GM19328 (cell line): ENCODE measurements at regions not wholly inside any gene's neighbourhood (a gene's known extent, or its start where the extent isn't known, plus 50 kb on each side); places are given as distances from the start of the nearest gene placed in this dataset.
"Not testable (repeated sequence)": the region's sequence is repeated elsewhere in the genome, so short reads cannot be mapped to it uniquely, and the experiment has no call there.

Experiments
- ATAC-seq: cut with Tn5 transposase; IDR thresholded peaks from one replicate; pipeline ENCODE4 v1.9.1; 2021; ENCODE audit warnings: mild to moderate bottlenecking, moderate library complexity; ENCODE audit not compliant: unreplicated experiment

DNA sequence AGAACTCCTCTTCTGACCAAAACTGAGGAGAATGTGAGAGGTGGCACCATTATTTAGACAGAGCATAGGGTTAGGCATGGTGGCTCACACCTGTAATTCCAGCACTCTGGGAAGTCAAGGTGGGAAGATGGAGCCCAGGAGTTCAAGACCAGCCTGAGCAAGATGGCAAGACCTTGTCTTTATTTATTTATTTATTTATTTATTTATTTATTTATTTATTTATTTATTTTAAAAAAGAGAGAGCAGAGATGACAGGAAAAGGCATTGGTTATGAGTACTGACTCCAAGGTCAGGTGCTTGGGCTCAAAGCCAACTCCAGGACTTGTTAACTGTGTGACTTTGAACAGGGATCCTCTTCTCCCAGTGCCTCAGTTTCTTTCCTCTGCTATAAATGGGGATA lies 217.7 kb downstream of the MEX3B start:
- ATAC-seq, result no peak

DNA sequence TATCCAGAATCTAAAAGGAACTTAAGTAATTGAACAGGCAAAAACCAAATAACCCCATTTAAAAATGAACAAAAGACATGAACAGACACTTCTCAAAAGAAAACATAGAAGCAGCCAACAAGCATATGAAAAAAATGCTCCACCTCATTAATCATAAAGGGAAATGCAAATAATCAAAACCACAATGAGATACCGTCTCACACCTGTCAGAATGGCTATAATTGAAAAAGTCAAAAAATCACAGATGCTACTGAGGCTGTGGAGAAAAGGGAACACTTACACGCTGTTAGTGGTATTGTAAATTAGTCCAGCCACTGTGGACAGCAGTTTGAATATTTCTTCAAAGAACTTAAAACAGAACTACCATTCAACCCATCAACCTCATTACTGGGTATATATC lies 220.7 kb downstream of the MEX3B start:
- ATAC-seq, result no peak

GRCh38 chr15:81822587-81822986 lies 223.2 kb downstream of the MEX3B start:
- not testable (repeated sequence) for ATAC-seq

- no peak for ATAC-seq
These were observed 225.7 kb downstream of the MEX3B start for GRCh38 chr15:81819924-81820635.

- ATAC-seq, result no peak
These were observed 230.8 kb downstream of the MEX3B start for GRCh38 chr15:81814882-81815455.

DNA sequence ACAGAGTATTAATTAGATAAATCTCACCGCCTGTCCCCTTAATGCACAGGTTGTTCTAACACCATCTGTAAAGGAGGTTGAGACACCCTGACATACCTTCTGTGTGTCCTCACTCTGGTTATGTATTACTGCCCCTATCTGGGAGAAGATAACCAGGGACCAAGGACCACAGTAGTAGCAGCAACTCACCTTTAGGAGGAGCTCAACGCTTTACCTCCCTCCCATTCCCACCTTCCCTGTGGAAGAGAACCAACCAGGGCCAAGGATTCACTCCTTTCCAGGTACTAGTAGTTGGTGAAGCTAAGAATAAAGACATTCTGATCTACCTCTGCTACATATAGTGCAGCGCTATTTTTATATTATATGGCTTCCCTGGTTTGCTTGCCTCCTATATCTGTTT lies 232.6 kb downstream of the MEX3B start:
- no peak for ATAC-seq

GRCh38 chr15:81812456-81812855 lies 233.4 kb downstream of the MEX3B start:
- no peak for ATAC-seq

DNA sequence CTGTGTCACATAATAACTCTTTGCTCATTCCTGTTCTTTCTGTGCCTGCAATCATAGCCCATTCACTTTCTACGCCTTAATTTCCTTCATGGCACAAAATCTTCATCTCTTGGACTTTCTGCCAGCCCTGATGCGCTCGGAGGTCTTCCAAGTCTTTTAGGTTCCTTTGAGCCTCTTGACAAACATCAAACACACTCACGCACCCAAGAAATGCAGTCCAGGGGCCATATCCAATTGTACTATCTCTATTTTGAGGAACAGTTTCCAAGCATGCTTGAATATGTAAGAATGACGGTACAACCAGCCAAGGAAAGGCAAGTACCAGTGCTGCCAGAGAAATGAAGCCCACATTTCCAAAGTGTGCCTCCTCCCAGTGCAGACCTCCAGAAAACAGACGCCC lies 234.1 kb downstream of the MEX3B start:
- ATAC-seq, result no peak

GRCh38 chr15:81809543-81809942 lies 236.3 kb downstream of the MEX3B start:
- no peak for ATAC-seq

DNA sequence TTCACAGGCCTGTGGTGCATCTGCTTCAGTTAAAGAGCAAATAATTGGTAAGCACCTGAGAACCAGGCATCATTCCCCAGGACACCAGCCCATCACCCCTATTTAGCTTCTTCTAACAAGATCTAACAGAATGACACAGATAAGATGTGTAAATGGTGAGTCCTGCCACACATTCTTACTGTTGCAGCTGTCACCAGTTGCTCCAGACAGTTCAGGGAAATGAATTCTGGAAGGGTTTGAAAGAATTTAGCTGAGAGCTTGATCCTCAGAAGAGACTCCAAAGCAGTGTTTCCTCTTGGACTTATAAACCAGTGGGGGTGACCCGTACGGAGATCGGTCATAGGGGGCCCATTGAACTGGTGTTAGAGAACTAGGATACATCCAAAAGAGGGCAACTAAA lies 238.0 kb downstream of the MEX3B start:
- no peak for ATAC-seq

- no peak for ATAC-seq
These were observed 238.6 kb downstream of the MEX3B start for GRCh38 chr15:81807186-81807585.

GRCh38 chr15:81795899-81796298 lies 249.9 kb downstream of the MEX3B start:
- no peak for ATAC-seq

DNA sequence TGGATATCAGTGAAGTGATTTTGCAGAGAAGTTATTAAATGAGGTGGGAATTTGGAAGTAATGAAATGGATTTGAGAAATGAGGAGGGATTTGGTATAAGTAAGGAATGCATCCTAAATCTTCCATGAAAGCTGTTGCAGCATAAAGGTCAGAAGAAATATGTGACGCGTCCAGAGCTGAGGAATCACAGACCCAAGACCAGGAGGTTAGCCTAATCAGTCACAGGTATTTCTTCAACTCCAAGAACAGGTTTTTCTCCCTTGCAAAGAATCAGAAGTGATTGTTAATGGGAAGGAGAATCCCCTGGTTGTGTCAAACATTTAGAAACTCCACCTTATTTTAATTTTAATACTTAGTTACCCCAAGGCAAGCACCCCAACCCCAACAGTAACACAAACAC lies 253.2 kb downstream of the MEX3B start:
- no peak for ATAC-seq

GRCh38 chr15:81791322-81791721 lies 254.5 kb downstream of the MEX3B start:
- not testable (repeated sequence) for ATAC-seq

- no peak for ATAC-seq
These were observed 256.4 kb downstream of the MEX3B start for GRCh38 chr15:81789403-81789802.

DNA sequence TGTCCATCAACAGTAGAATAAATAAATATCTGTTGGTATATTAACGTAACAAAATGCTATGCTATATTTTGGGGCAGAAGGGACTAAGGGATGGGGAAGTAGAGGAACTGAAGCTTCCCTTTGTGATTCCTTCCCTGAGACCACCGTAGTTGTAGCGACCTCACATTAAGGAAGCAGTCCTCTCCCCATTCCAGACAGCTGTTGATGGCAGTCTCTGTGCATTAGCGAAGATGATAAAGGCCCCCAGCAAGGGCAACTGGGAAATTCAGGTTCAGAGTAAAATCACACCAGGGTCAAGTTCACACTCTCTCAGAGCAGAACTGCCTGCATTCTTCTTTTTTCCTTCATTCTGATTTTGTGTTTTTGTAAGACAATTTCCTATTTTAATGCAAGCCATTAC lies 259.0 kb downstream of the MEX3B start:
- no peak for ATAC-seq

- ATAC-seq, result no peak
These were observed 260.1 kb downstream of the MEX3B start for GRCh38 chr15:81785679-81786078.

DNA sequence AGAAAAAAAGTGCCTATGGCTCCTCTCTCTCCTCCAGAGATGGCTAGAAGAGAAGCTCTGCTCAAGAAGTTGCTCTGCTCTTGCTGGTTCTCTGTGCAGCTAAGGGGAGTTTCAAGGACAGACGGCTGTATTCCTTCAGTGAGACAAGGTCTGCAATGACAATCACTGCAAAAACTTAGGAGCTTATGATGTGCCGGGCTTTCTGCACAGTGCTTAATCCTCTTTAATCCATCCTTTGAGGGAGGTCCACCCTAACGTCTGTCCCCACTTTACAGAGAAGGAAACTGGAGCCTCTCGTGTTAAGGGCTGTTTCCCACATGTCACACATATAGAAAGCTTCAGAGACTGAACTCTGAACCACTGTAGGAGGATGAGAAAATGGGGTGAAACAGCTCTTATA lies 260.6 kb downstream of the MEX3B start:
- ATAC-seq, result no peak

GRCh38 chr15:81784751-81785150 lies 261.1 kb downstream of the MEX3B start:
- ATAC-seq, result no peak

- no peak for ATAC-seq
These were observed 262.2 kb downstream of the MEX3B start for GRCh38 chr15:81783586-81783985.

DNA sequence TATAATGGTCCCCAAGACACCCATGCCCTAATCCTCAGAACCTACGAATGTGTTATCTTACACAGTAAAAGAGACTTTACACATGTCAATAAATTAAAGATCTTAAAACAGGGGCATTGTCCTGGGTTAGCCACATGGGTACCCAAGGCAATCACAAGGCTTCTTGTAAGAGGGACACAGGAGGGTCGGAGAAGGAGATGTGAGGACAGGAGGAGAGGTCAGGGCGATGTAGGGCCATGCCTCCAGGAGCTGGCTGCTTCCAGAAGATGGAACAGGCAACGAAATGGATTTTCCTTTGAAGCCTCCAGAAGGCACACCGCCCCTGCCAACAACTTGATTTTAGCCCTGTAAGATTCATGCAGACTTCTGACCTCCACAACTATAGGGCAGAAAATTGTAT lies 262.7 kb downstream of the MEX3B start:
- no peak for ATAC-seq

- ATAC-seq, result no peak
These were observed 264.4 kb downstream of the MEX3B start for GRCh38 chr15:81781395-81781794.

DNA sequence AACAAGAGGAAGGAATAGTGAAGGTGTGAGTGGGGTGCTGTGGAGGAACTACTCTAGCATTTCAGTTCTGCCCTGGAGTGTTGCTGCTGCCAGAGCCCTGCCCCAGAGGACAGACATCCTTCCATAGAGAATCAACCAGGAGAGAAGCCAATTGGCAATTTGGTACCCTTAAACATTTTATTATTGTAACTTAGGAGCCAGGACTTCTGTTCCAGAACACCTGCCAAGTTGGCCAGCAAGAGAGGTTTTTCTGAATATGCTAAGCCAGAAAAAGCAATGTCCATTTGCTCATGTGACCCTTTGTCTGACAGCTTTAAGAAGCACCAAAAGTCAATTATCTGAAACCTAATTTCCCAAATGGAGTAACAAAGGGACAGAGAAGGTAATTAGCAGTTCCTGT lies 264.9 kb downstream of the MEX3B start:
- no peak for ATAC-seq
